KMS-11 (cell line): ENCODE measurements at regions not wholly inside any gene's neighbourhood (a gene's known extent, or its start where the extent isn't known, plus 50 kb on each side); places are given as distances from the start of the nearest gene placed in this dataset.

ENCODE experiments used
- H2AFZ ChIP-seq: fragments of 200-600 bp; sonication (generic); 2 replicates; pipeline ENCODE4 v1.6.1; 2016; ENCODE audit warnings: antibody characterized with exemption, mixed run types, low read depth
- H3K27ac ChIP-seq: fragments of 200-600 bp; sonication (generic); 2 replicates; pipeline ENCODE4 v1.6.1; 2016; ENCODE audit warnings: mild to moderate bottlenecking, mixed run types
- H3K27me3 ChIP-seq: fragments of 200-600 bp; sonication (generic); 2 replicates; pipeline ENCODE4 v1.6.1; 2017; ENCODE audit warnings: mild to moderate bottlenecking, low read depth, mixed run types, moderate library complexity; ENCODE audit not compliant: insufficient read depth
- H3K36me3 ChIP-seq: fragments of 200-600 bp; sonication (generic); 2 replicates; pipeline ENCODE4 v1.6.1; 2017; ENCODE audit warnings: mild to moderate bottlenecking, mixed run types; ENCODE audit not compliant: insufficient read depth
- H3K4me1 ChIP-seq: fragments of 200-600 bp; sonication (generic); 2 replicates; pipeline ENCODE4 v1.6.1; 2016; ENCODE audit warnings: mild to moderate bottlenecking, low read depth, mixed run types; ENCODE audit not compliant: poor library complexity, severe bottlenecking
- H3K4me2 ChIP-seq: fragments of 200-600 bp; sonication (generic); 2 replicates; pipeline ENCODE4 v1.7.0; 2016; ENCODE audit warnings: mild to moderate bottlenecking, mixed run types
- H3K4me3 ChIP-seq: fragments of 200-600 bp; sonication (generic); IDR thresholded peaks from 2 replicates; pipeline ENCODE4 v1.6.1; 2017; ENCODE audit warnings: low read depth, low read length, mixed read lengths; ENCODE audit not compliant: insufficient read depth
- H3K79me2 ChIP-seq: fragments of 200-600 bp; sonication (generic); 2 replicates; pipeline ENCODE4 v1.6.1; 2016; ENCODE audit warnings: low read depth, mixed run types; ENCODE audit not compliant: insufficient read depth
- H3K9ac ChIP-seq: fragments of 200-600 bp; sonication (generic); 2 replicates; pipeline ENCODE4 v1.6.1; 2016; ENCODE audit warnings: mild to moderate bottlenecking, mixed run types
- H4K20me1 ChIP-seq: fragments of 200-600 bp; sonication (generic); 2 replicates; pipeline ENCODE4 v1.6.1; 2016; ENCODE audit warnings: mild to moderate bottlenecking, mixed run types; ENCODE audit not compliant: insufficient read depth
- TF ChIP-seq, protein P1 (sequence below): fragments of 200-600 bp; sonication (generic); conservative IDR thresholded peaks from 2 replicates; pipeline ENCODE4 v1.6.1; 2017; ENCODE audit warnings: low read depth, mild to moderate bottlenecking, antibody characterized with exemption, low read length, moderate library complexity, mixed read lengths

DNA sequence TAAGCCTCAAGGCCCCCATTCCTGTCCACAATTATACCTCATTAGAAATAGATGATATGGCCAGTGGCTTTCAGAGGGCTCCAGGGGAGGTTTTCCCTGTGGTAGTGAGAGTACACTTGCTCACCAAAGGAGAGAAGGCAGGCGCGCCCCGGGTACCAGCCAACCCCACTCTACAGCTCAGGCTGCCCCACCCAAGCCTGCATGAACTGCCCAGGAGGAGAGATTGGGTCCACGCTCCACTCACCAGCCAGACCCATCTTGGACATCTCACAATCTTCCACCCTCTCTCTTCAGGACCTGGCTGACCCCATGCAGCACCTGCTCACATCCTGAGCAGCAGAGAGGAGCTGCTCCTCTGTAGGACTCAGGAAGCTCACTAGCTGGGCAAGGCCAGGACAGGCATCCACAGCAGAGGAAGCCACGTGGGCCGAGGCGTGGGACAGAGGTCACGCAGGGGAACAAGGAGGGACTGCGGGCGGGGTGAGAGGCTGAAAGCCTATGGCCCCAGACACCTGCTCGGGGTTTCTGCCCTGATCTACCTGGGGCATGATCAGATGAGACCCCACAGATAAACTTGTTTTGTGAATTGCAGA is 53.9 kb upstream of the GLI2 start:
- Histone ChIP-seq H3K9ac (no peak overlapping the region), H3K4me3 (no peak overlapping the region), H2AFZ (no peak overlapping the region), H3K27me3 (no peaks in the 10 kb centered on the region), H3K4me1 (no peaks in the 10 kb centered on the region), H3K4me2 (no peak overlapping the region), H4K20me1 (no peaks in the 10 kb centered on the region), H3K27ac (no peak overlapping the region), H3K36me3 (no peaks in the 10 kb centered on the region), H3K79me2 (no peaks in the 10 kb centered on the region)
- TF ChIP-seq, protein P1, sequence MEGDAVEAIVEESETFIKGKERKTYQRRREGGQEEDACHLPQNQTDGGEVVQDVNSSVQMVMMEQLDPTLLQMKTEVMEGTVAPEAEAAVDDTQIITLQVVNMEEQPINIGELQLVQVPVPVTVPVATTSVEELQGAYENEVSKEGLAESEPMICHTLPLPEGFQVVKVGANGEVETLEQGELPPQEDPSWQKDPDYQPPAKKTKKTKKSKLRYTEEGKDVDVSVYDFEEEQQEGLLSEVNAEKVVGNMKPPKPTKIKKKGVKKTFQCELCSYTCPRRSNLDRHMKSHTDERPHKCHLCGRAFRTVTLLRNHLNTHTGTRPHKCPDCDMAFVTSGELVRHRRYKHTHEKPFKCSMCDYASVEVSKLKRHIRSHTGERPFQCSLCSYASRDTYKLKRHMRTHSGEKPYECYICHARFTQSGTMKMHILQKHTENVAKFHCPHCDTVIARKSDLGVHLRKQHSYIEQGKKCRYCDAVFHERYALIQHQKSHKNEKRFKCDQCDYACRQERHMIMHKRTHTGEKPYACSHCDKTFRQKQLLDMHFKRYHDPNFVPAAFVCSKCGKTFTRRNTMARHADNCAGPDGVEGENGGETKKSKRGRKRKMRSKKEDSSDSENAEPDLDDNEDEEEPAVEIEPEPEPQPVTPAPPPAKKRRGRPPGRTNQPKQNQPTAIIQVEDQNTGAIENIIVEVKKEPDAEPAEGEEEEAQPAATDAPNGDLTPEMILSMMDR = no peak

DNA sequence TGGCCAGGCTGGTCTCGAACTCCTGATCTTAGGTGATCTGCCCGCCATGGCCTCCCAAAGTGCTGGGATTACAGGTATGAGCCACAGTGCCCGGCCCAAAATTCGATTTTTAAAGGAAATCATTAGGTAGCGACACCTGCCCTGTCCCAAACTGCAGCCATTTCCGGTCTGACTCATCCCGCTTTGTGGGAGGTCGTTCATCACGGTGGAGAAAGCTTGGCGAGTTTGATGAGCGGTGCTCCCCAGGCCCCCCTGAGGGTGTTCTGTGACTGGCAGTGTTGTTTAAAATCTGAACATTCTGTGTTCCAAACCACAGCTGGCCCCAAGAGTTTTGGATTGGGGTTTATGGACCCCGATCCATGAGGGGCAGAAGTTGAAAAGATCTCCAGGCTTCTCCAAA is 53.0 kb upstream of the GLI2 start:
- H3K4me1 ChIP-seq = no peaks in the 10 kb centered on the region
- no peaks in the 10 kb centered on the region for H3K36me3 ChIP-seq
- H4K20me1 ChIP-seq = no peaks in the 10 kb centered on the region
- TF ChIP-seq, protein P1 = no peak
- H3K4me3 ChIP-seq = no peak overlapping the region
- no peak overlapping the region for H3K27ac ChIP-seq
- no peak overlapping the region for H3K9ac ChIP-seq
- no peaks in the 10 kb centered on the region for H3K27me3 ChIP-seq
- no peaks in the 10 kb centered on the region for H3K79me2 ChIP-seq
- no peak overlapping the region for H3K4me2 ChIP-seq
- H2AFZ ChIP-seq = no peak overlapping the region

DNA sequence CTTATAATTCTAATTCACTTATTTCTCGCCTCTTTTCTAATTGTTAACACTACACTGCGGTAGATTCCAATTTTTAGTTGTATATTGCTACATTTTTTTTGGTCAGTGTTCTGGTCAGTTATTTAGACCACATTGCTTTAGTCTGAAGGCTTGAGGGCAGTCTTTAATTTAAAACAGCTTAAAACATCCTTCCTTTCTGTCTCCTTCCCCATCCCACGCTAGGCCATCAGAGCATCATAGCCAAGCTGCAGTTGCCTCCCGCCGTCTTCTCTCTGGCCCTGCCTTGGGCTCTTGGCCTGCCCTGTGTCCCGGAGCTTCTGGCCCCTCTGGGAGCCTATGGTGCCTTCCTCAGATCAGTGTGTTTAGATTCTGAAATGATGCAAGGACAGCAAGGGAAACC is 52.6 kb upstream of the GLI2 start:
- no peaks in the 10 kb centered on the region for H3K79me2 ChIP-seq
- H3K9ac ChIP-seq = no peak overlapping the region
- no peak overlapping the region for H2AFZ ChIP-seq
- H3K4me3 ChIP-seq = no peak overlapping the region
- no peak overlapping the region for H3K27ac ChIP-seq
- H3K4me2 ChIP-seq = no peak overlapping the region
- no peaks in the 10 kb centered on the region for H3K27me3 ChIP-seq
- H3K36me3 ChIP-seq = no peaks in the 10 kb centered on the region
- H3K4me1 ChIP-seq = no peaks in the 10 kb centered on the region
- H4K20me1 ChIP-seq = no peaks in the 10 kb centered on the region
- TF ChIP-seq, protein P1 = no peak

DNA sequence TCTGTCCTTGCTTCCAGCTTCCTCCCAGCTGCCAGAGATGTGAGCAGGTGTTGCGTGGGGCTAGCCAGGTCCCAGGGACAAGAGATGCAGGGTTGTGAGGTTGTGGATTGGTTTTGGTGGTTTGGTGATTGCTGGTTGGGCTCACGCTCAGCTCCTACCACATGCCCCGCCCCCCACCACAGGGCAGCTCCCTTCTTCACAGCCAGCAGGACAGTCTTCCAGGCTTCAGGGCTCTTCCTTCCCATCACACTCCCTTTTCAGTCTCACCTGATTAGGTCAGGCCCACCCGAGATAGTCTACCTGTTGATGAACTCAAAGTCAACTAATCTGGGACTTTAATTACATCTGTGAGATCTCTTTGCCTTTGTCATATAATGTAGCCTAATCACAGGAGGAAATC is 52.0 kb upstream of the GLI2 start:
- no peaks in the 10 kb centered on the region for H3K79me2 ChIP-seq
- H3K27me3 ChIP-seq = no peaks in the 10 kb centered on the region
- H3K4me1 ChIP-seq = no peaks in the 10 kb centered on the region
- no peak overlapping the region for H2AFZ ChIP-seq
- no peaks in the 10 kb centered on the region for H4K20me1 ChIP-seq
- TF ChIP-seq, protein P1 = no peak
- no peak overlapping the region for H3K27ac ChIP-seq
- H3K4me3 ChIP-seq = no peak overlapping the region
- no peak overlapping the region for H3K9ac ChIP-seq
- no peaks in the 10 kb centered on the region for H3K36me3 ChIP-seq
- no peak overlapping the region for H3K4me2 ChIP-seq
